Bronchial epithelial cell (primary cell): ENCODE measurements at regions not wholly inside any gene's neighbourhood (a gene's known extent, or its start where the extent isn't known, plus 50 kb on each side); places are given as distances from the start of the nearest gene placed in this dataset.

Experiments used
- DNase-seq: peaks from one replicate; pipeline ENCODE4 v3.0.0-alpha.2; 2010; ENCODE audit warnings: low read depth
- FAIRE-seq: peaks from 2 replicates; lab custom pipeline; 2011; peaks lifted over from hg19 to GRCh38; lab: Jason Lieb, UNC
- H3K27me3 ChIP-seq: 2 replicates; pipeline ENCODE4 v1.5.1; 2011; ENCODE audit warnings: low read length; ENCODE audit not compliant: control insufficient read depth, insufficient read depth
- H3K36me3 ChIP-seq: 2 replicates; pipeline ENCODE4 v1.5.1; 2011; ENCODE audit warnings: low read length; ENCODE audit not compliant: control insufficient read depth, insufficient read depth
- H3K4me3 ChIP-seq: 2 replicates; pipeline ENCODE4 v1.5.1; 2011; ENCODE audit warnings: mild to moderate bottlenecking, low read depth, low read length, control low read depth
- TF ChIP-seq, protein P1 (sequence below): IDR thresholded peaks from 2 replicates; pipeline ENCODE4 v1.5.1; 2011; ENCODE audit warnings: mild to moderate bottlenecking, moderate library complexity, low read length, control low read depth, inconsistent platforms; ENCODE audit not compliant: insufficient read depth, severe bottlenecking

GRCh38 chr3:54240-54639 lies 142.3 kb upstream of the CHL1 start:
- no peak for FAIRE-seq
- Histone ChIP-seq H3K4me3 (no peak overlapping the region), H3K36me3 (no peaks in the 10 kb centered on the region), H3K27me3 (no peaks in the 10 kb centered on the region)
- TF ChIP-seq, protein P1, sequence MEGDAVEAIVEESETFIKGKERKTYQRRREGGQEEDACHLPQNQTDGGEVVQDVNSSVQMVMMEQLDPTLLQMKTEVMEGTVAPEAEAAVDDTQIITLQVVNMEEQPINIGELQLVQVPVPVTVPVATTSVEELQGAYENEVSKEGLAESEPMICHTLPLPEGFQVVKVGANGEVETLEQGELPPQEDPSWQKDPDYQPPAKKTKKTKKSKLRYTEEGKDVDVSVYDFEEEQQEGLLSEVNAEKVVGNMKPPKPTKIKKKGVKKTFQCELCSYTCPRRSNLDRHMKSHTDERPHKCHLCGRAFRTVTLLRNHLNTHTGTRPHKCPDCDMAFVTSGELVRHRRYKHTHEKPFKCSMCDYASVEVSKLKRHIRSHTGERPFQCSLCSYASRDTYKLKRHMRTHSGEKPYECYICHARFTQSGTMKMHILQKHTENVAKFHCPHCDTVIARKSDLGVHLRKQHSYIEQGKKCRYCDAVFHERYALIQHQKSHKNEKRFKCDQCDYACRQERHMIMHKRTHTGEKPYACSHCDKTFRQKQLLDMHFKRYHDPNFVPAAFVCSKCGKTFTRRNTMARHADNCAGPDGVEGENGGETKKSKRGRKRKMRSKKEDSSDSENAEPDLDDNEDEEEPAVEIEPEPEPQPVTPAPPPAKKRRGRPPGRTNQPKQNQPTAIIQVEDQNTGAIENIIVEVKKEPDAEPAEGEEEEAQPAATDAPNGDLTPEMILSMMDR = no peak
- no peak for DNase-seq

GRCh38 chr3:56672-57071 lies 139.9 kb upstream of the CHL1 start:
- Histone ChIP-seq H3K27me3 (no peaks in the 10 kb centered on the region), H3K4me3 (no peak overlapping the region), H3K36me3 (no peaks in the 10 kb centered on the region)
- TF ChIP-seq, protein P1 = no peak
- FAIRE-seq (no peak), DNase-seq (no peak)

GRCh38 chr3:59854-60253 lies 136.7 kb upstream of the CHL1 start:
- Histone ChIP-seq H3K36me3 (no peaks in the 10 kb centered on the region), H3K27me3 (no peaks in the 10 kb centered on the region), H3K4me3 (no peak overlapping the region)
- FAIRE-seq = no peak
- TF ChIP-seq, protein P1 = no peak
- no peak for DNase-seq

GRCh38 chr3:63095-63765 lies 133.3 kb upstream of the CHL1 start:
- TF ChIP-seq, protein P1 = no peak
- no peak overlapping the region for H3K4me3 ChIP-seq
- no peaks in the 10 kb centered on the region for H3K36me3 ChIP-seq
- DNase-seq (peak; percentile 4), FAIRE-seq (no peak)
- H3K27me3 ChIP-seq = no peaks in the 10 kb centered on the region

DNA sequence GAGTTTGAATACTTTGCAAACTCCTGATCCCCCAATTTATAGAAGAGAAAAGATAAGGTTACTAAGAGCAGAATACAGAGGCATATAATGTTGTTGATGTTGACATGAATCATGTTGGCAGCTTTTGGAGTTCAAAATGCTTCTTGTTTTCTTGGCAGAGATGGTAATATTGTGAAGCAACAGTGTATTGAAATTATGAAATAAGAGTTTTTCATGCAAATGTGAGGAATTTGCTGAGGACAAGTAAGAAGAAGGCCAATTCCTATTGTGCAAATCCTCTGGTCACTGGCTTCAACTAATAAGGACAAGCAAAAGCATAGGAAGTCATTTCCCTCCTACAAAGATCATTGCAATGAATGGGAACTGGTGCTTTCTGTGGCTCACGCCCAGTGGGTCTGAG lies 126.9 kb upstream of the CHL1 start:
- H3K4me3 ChIP-seq = no peak overlapping the region
- DNase-seq (peak; percentile 27), FAIRE-seq (no peak)
- TF ChIP-seq, protein P1 = no peak
- H3K27me3 ChIP-seq = no peaks in the 10 kb centered on the region
- no peaks in the 10 kb centered on the region for H3K36me3 ChIP-seq

GRCh38 chr3:72776-73175 lies 123.8 kb upstream of the CHL1 start:
- DNase-seq (no peak), FAIRE-seq (no peak)
- no peak overlapping the region for H3K4me3 ChIP-seq
- no peaks in the 10 kb centered on the region for H3K27me3 ChIP-seq
- TF ChIP-seq, protein P1 = no peak
- no peaks in the 10 kb centered on the region for H3K36me3 ChIP-seq
